H1 (cell line): ENCODE measurements at regions not wholly inside any gene's neighbourhood (a gene's known extent, or its start where the extent isn't known, plus 50 kb on each side); places are given as distances from the start of the nearest gene placed in this dataset.
"Not testable (repeated sequence)": the region's sequence is repeated elsewhere in the genome, so short reads cannot be mapped to it uniquely, and the experiment has no call there.

Source experiments
- CTCF ChIA-PET: fragments of 300-600 bp; sonication (Branson Sonifier 250); formaldehyde crosslinking; loops from one replicate; lab custom pipeline; 2021; ENCODE audit not compliant: partially characterized antibody; lab: Charles Lee
- POLR2A ChIA-PET: fragments of 300-600 bp; sonication (Branson Sonifier 250); formaldehyde crosslinking; loops from one replicate; lab custom pipeline; 2021; ENCODE audit warnings: inconsistent platforms; ENCODE audit not compliant: partially characterized antibody; lab: Charles Lee
- DNase-seq, 2 experiments: peaks; one replicate each; pipeline versions ENCODE4 v3.0.0 to v3.0.0-alpha.2; 2010 to 2022; ENCODE audit warnings: low spot score in 2 of 2, low read depth in 1 of 2, mixed read lengths in 1 of 2
- FAIRE-seq: peaks from 2 replicates; lab custom pipeline; 2011; peaks lifted over from hg19 to GRCh38; lab: Jason Lieb, UNC
- H2AFZ ChIP-seq: 2 replicates; pipeline ENCODE4 v1.8.1; 2012; ENCODE audit warnings: low read length, inconsistent platforms
- H2AK5ac ChIP-seq: 2 replicates; pipeline ENCODE4 v1.6.1; 2013; ENCODE audit warnings: low read depth, low read length
- H2BK120ac ChIP-seq: replicated peaks from 2 replicates; pipeline ENCODE3; 2013; ENCODE audit warnings: low read depth, low read length, inconsistent platforms
- H2BK12ac ChIP-seq: 2 replicates; pipeline ENCODE4 v1.6.1; 2013; ENCODE audit warnings: low read depth, low read length
- H2BK15ac ChIP-seq: 2 replicates; pipeline ENCODE4 v1.6.1; 2013; ENCODE audit warnings: low read length
- H2BK20ac ChIP-seq: 2 replicates; pipeline ENCODE4 v1.6.1; 2013; ENCODE audit warnings: low read length
- H2BK5ac ChIP-seq: 2 replicates; pipeline ENCODE4 v1.6.1; 2013; ENCODE audit warnings: low read depth, low read length
- H3K14ac ChIP-seq: 2 replicates; pipeline ENCODE4 v1.6.1; 2013; ENCODE audit warnings: inconsistent platforms; ENCODE audit not compliant: insufficient read length
- H3K18ac ChIP-seq: 2 replicates; pipeline ENCODE4 v1.6.1; 2013; ENCODE audit warnings: low read length; ENCODE audit errors: extremely low read depth
- H3K23ac ChIP-seq: 2 replicates; pipeline ENCODE4 v1.6.1; 2013; ENCODE audit warnings: inconsistent platforms; ENCODE audit not compliant: insufficient read length
- H3K23me2 ChIP-seq: 2 replicates; pipeline ENCODE4 v1.6.1; 2013; ENCODE audit warnings: low read depth, low read length
- H3K27ac ChIP-seq: 2 replicates; pipeline ENCODE4 v1.6.1; 2011; ENCODE audit warnings: low read depth, low read length, inconsistent platforms
- H3K27me3 ChIP-seq, 4 experiments: replicated peaks in 1 of 4; 1 replicate in 1 of 4; 2 replicates in 3 of 4; pipeline versions ENCODE4 v1.6.1 to v1.8.1; 2011 to 2013; ENCODE audit warnings: low read length in 3 of 4, mild to moderate bottlenecking in 3 of 4, inconsistent platforms in 2 of 4, mixed read lengths in 2 of 4, moderate library complexity in 1 of 4; ENCODE audit not compliant: control insufficient read depth in 3 of 4, insufficient read depth in 3 of 4; ENCODE audit errors: extremely low read depth in 1 of 4
- H3K36me3 ChIP-seq, 4 experiments: 2 replicates each; pipeline versions ENCODE4 v1.6.1 to v1.8.1; 2011 to 2013; ENCODE audit warnings: mild to moderate bottlenecking in 4 of 4, low read length in 3 of 4, moderate library complexity in 2 of 4, control low read depth in 1 of 4, inconsistent platforms in 1 of 4; ENCODE audit not compliant: insufficient read depth in 4 of 4, control insufficient read depth in 2 of 4
- H3K4ac ChIP-seq: replicated peaks from 2 replicates; pipeline ENCODE3; 2013; ENCODE audit warnings: low read length, low read depth, mixed read lengths, inconsistent platforms; ENCODE audit not compliant: insufficient read length
- H3K4me1 ChIP-seq, 4 experiments: replicated peaks in 1 of 4; 1 replicate in 1 of 4; 2 replicates in 3 of 4; pipeline versions ENCODE4 v1.6.1 to v1.8.1; 2011 to 2013; ENCODE audit warnings: low read length in 3 of 4, inconsistent platforms in 2 of 4, mixed read lengths in 1 of 4; ENCODE audit not compliant: insufficient read depth in 4 of 4, control insufficient read depth in 3 of 4
- H3K4me2 ChIP-seq, 2 experiments: 2 replicates each; pipeline versions ENCODE4 v1.6.1 to v1.8.1; 2011 to 2013; ENCODE audit warnings: low read depth in 2 of 2, low read length in 2 of 2, control low read depth in 1 of 2, inconsistent platforms in 1 of 2, mild to moderate bottlenecking in 1 of 2; ENCODE audit not compliant: insufficient read depth in 1 of 2
- H3K4me3 ChIP-seq, 4 experiments: fragments of 200-600, 300-600 bp in 1 of 4; sonication (generic), shearing (Covaris generic), sonication (Bioruptor Twin) in 1 of 4; 2 replicates each; pipeline versions ENCODE4 v1.5.1 to v1.8.1; 2011 to 2016; ENCODE audit warnings: low read length in 4 of 4, low read depth in 3 of 4, control low read depth in 2 of 4, inconsistent platforms in 2 of 4, mild to moderate bottlenecking in 2 of 4, mixed read lengths in 1 of 4, moderate library complexity in 1 of 4; ENCODE audit not compliant: insufficient read depth in 2 of 4; ENCODE audit errors: extremely low read depth in 1 of 4
- H3K56ac ChIP-seq: replicated peaks from 2 replicates; pipeline ENCODE3; 2013; ENCODE audit warnings: low read depth, mild to moderate bottlenecking, mixed read lengths, low read length, inconsistent platforms; ENCODE audit not compliant: insufficient read length
- H3K79me1 ChIP-seq: 2 replicates; pipeline ENCODE4 v1.6.1; 2013; ENCODE audit warnings: low read depth, low read length, control low read depth
- H3K79me2 ChIP-seq, 2 experiments: 2 replicates each; pipeline versions ENCODE4 v1.6.1 to v1.8.1; 2012 to 2013; ENCODE audit warnings: low read length in 2 of 2, mild to moderate bottlenecking in 2 of 2, inconsistent platforms in 1 of 2; ENCODE audit not compliant: insufficient read depth in 2 of 2, control insufficient read depth in 1 of 2
- H3K9ac ChIP-seq, 4 experiments: replicated peaks in 1 of 4; 1 replicate in 1 of 4; 2 replicates in 3 of 4; pipeline versions ENCODE4 v1.6.1 to v1.8.1; 2011 to 2013; ENCODE audit warnings: low read depth in 3 of 4, low read length in 3 of 4, control low read depth in 2 of 4, mild to moderate bottlenecking in 2 of 4, moderate library complexity in 2 of 4, inconsistent platforms in 1 of 4; ENCODE audit errors: extremely low read depth in 1 of 4
- H3K9me3 ChIP-seq, 2 experiments: 2 replicates each; pipeline versions ENCODE4 v1.6.1 to v1.8.1; 2012 to 2013; ENCODE audit warnings: mild to moderate bottlenecking in 2 of 2, moderate library complexity in 2 of 2, control low read depth in 1 of 2, inconsistent platforms in 1 of 2, low read depth in 1 of 2, low read length in 1 of 2, mixed read lengths in 1 of 2; ENCODE audit not compliant: insufficient read depth in 2 of 2
- H4K20me1 ChIP-seq, 2 experiments: replicated peaks in 1 of 2; 2 replicates each; pipeline versions ENCODE3 to v1.8.1; 2011 to 2013; ENCODE audit warnings: inconsistent platforms in 2 of 2, low read length in 2 of 2, mild to moderate bottlenecking in 1 of 2; ENCODE audit not compliant: insufficient read depth in 2 of 2, control insufficient read depth in 1 of 2
- H4K5ac ChIP-seq: 2 replicates; pipeline ENCODE4 v1.6.1; 2013; ENCODE audit warnings: low read length, low read depth, mixed read lengths, inconsistent platforms; ENCODE audit not compliant: insufficient read length
- H4K8ac ChIP-seq: 2 replicates; pipeline ENCODE4 v1.8.0; 2013; ENCODE audit warnings: mild to moderate bottlenecking, moderate library complexity, low read length, inconsistent platforms; ENCODE audit not compliant: insufficient read depth; ENCODE audit errors: extremely low read depth
- H4K91ac ChIP-seq: replicated peaks from 2 replicates; pipeline ENCODE3; 2013; ENCODE audit warnings: low read length, mixed read lengths, inconsistent platforms; ENCODE audit not compliant: insufficient read length
- WGBS, 2 experiments: shearing (Covaris generic) in 1 of 2; methylation state at CpG; one replicate each; pipeline versions ENCODE4 v1.1.6 to v1.1.7; 2013 to 2015; ENCODE audit warnings: low lambda C conversion rate in 2 of 2, mixed read lengths in 2 of 2, inconsistent platforms in 1 of 2, low coverage in 1 of 2, missing lambda C conversion rate in 1 of 2; ENCODE audit not compliant: insufficient replicate concordance in 2 of 2, insufficient coverage in 1 of 2, insufficient read length in 1 of 2; ENCODE audit errors: extremely low coverage in 1 of 2, missing lambda C conversion rate in 1 of 2; 5-methylcytosine and 5-hydroxymethylcytosine counted together

DNA sequence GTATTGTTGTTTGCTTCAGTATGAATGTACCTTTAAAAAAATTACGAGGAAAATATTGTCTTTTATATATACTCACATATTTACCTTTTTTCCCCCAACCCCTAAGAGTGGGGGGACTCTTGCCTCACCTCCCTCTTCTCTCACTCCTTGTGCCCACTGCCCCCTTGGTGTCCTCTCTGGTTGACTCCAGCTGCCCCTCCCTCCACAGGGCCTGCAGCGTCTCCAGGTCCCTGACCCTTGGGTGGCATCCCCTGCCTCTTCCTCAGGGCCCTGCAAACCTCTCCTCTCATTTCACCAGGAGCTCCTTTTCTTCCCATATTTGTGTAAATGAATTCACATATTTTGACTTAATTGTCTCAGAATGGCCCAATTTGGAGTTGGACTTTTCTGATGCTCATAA lies 184.3 kb upstream of the GOLGA6L22 start:
- 76% methylated on average over 2 of the region's 2 CpGs; no CpG with 5 or more reads in 1 of the 2 experiments for WGBS, 2 experiments
- H3K27ac ChIP-seq, H3K9ac ChIP-seq, H3K4me2 ChIP-seq, H3K27me3 ChIP-seq, H2AK5ac ChIP-seq, H3K4ac ChIP-seq, H3K23me2 ChIP-seq, H2BK20ac ChIP-seq, H2BK15ac ChIP-seq, H3K36me3 ChIP-seq, CTCF ChIA-PET, H4K5ac ChIP-seq, H2AFZ ChIP-seq, H3K4me1 ChIP-seq, H3K56ac ChIP-seq, H3K4me3 ChIP-seq, DNase-seq, H3K14ac ChIP-seq, H2BK12ac ChIP-seq, H2BK5ac ChIP-seq, H4K91ac ChIP-seq, H3K79me1 ChIP-seq, POLR2A ChIA-PET, H2BK120ac ChIP-seq, FAIRE-seq, H3K79me2 ChIP-seq, H4K20me1 ChIP-seq, H3K23ac ChIP-seq, H3K18ac ChIP-seq, H4K8ac ChIP-seq: not testable (repeated sequence)
- peaks cover 17 to 71% of the 10 kb centered on the region in 2 experiments; a peak in 3 of 4 replicates for H3K9me3 ChIP-seq

DNA sequence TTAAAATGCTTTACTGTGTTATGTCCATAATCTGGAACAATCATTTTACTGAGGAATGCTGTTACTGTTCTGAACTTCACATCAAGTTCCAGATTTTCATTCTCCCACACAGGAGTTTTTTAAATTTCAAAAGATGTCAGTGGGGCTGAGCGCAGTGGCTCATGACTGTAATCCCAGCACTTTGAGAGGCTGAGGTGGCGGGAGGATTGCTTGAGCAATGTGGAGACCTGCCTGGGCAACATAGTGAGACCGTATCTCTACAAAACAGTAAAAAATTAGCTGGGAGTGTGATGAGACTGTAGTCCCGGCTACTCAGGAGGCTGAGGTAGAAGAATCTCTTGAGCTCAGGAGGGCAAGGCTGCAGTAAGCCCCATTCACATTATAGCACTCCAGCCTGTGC lies 177.9 kb upstream of the GOLGA6L22 start:
- H2BK20ac ChIP-seq, H3K4me2 ChIP-seq, H2BK5ac ChIP-seq, H3K36me3 ChIP-seq, H3K14ac ChIP-seq, H2BK15ac ChIP-seq, H3K27me3 ChIP-seq, H3K4me1 ChIP-seq, H3K79me2 ChIP-seq, H3K56ac ChIP-seq, H3K4ac ChIP-seq, H3K18ac ChIP-seq, H3K9ac ChIP-seq, H3K4me3 ChIP-seq, H3K27ac ChIP-seq, H2BK120ac ChIP-seq, H2BK12ac ChIP-seq, H2AK5ac ChIP-seq, H4K20me1 ChIP-seq, FAIRE-seq, H4K91ac ChIP-seq, H2AFZ ChIP-seq, CTCF ChIA-PET, DNase-seq, POLR2A ChIA-PET, H3K23me2 ChIP-seq, H4K8ac ChIP-seq, H3K23ac ChIP-seq, H4K5ac ChIP-seq, H3K79me1 ChIP-seq: not testable (repeated sequence)
- WGBS, 2 experiments: 92% methylated on average over 4 of the region's 4 CpGs; no CpG with 5 or more reads in 1 of the 2 experiments
- peaks cover 13 to 24% of the 10 kb centered on the region in 2 experiments; a peak in 3 of 4 replicates for H3K9me3 ChIP-seq
